ENCODE measurements at regions not wholly inside any gene's neighbourhood (a gene's known extent, or its start where the extent isn't known, plus 50 kb on each side); places are given as distances from the start of the nearest gene placed in this dataset.
"Not testable (repeated sequence)": the region's sequence is repeated elsewhere in the genome, so short reads cannot be mapped to it uniquely, and the experiment has no call there.

DNA sequence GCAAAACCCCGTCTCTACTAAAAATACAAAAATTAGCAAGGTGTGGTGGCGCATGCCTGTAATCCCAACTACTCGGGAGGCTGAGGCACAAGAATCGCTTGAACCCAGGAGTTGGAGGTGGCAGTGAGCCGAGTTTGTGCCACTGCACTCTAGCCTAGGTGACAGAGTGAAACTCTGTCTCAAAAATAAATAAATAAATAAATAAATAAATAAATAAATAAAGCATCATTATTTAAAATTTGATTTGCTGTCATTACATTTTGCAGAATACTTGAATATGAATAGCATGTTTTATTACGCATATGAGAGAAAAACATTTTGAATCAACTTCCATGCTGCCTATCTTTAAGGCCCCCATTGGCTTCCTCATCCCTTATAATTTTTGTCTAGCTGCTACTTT, 53.4 kb upstream of the MED14 start:
- not testable (repeated sequence) for DNase-seq

DNA sequence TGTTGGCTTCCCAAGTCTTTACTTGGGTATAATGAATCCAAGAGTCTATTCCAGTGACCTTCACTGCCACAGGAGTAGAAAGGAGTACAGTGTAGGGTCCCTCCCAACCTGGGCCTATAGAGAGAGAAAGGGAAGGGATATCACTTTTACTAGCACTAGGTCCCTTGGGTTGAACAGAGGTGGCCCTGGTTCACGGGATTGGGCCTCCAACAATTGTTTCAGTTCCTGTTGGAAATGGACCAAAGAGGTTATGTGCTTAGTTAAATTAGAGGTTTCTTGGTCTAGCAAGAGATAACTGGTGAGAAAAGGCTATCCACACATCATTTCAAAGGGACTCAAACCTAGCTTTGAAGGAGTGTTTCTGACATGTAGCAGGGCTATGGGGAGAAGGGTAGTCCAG, 57.1 kb upstream of the MED14 start:
- DNase-seq = no peak

- DNase-seq = not testable (repeated sequence)
Measured at GRCh38 chrX:40794829-40795130, 59.4 kb upstream of the MED14 start.

- not testable (repeated sequence) for DNase-seq
Measured at GRCh38 chrX:40799745-40800144, 64.4 kb upstream of the MED14 start.

- DNase-seq = no peak
Measured at GRCh38 chrX:40805404-40805803, 70.1 kb upstream of the MED14 start.

- no peak for DNase-seq
Measured at GRCh38 chrX:40806513-40807220, 71.3 kb upstream of the MED14 start.

DNA sequence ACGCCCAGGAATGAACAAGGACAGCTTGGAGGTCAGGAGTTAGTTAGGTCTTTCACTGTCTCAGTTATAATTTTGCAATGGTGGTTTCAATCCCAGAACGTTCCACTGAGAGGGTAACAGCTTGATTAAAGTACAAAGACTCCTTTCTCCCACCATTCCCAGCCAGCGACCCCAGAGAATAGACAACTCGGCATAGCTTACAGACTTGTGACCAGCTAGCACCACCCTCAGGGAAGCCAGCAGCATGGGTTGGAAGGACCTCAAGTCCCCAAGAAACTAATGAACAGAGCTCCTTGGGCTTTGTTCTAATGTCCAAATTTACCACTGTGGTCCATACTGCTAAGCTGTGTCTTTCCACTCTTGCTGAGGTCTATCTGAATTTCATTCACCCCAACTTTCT, 72.0 kb upstream of the MED14 start:
- DNase-seq = no peak

DNA sequence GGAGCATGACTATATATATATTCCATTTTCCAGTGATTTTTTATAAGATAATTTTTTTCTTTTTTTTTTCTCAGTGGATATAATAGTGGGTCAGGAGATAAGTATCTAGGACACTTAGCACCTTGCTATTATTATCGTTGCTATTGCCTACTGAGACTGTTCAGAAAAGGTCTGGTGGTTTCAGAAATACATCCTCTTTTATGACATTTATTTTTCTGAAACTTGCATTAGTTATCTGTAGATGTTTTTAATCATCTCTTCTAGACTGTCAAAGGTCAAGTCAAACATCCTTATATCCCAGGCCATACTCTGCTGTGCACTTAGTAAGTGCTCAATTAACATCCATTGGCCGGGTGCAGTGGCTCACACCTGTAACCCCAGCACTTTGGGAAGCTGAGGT, 72.9 kb upstream of the MED14 start:
- no peak for DNase-seq

DNA sequence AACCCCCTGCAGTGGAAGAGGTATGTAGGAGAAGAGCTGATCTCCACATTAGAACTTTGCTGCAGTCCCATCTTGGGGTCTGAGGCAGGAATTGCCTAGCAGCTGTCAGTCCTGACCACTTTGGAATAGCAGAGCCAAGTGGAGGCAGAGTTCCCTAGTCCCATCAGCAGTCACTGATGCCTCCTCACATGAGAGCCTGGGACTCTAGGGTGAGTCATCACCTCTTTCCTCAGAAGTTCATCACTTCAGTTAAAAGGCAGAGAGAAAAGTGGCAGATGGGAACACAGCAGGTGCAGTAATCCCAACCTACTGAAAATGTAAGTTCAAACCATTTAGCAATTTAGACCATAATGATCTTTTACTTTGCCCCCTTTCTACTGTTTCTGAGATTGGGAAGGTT, 73.9 kb upstream of the MED14 start:
- no peak for DNase-seq

DNA sequence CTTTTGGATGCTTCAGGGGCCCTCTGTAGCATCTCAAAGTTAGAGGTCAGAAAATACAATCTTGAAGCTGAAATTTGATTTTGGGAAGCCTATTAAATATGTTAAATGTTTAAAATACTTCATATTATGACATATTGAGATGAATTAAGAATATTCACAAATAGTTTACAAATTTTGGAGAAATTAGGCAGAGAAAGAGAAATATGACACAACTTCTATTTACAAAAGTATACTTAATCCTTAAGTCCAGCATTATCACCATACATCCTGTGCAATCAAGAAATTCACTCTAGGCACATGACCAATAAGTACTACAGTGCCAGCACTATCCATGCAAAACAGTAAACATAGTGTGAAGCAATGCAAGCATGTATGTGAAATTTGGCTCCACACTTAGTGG, 79.7 kb upstream of the MED14 start:
- DNase-seq = not testable (repeated sequence)

- DNase-seq = no peak
Measured at GRCh38 chrX:40816906-40817305, 81.6 kb upstream of the MED14 start.

DNA sequence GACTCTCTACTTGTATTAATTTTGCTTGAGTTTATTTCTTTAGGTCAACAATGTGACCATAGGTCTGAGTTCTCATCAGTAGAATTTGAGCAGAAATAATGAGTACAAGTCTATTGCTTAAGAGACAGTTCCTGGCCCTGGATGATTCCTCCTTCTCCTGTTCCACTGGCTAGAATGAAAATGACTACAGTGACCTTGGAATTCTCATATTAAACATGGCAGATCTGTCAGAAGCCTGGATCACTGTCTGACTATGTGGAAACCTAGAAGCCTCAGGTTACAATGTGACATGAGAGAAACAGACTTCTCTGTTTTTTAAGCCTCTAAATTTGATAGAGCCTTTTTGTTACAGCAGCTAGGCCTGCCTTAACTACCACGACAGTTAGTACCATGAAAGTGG, 82.9 kb upstream of the MED14 start:
- no peak for DNase-seq

DNA sequence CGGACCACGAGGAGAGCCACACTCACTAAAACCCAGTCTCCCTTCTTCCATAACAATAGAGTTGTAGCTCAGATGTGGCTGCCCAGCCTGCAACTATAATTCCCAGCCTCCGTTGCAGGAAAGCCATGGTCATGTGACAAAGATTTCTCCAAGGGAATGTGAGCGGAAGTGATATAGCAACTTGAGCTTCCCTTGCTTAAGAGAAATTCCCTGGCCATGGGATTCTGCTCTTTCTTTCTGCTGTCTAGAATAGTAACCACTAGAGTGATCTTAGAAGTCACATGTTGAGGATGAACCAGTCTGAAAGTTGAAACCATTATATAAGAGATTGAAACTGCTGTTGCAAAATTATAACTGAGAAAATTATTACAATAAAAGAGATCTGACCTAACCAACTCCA, 86.4 kb upstream of the MED14 start:
- DNase-seq = no peak

GRCh38 chrX:40827331-40827730, 92.0 kb upstream of the MED14 start:
- DNase-seq = no peak

DNA sequence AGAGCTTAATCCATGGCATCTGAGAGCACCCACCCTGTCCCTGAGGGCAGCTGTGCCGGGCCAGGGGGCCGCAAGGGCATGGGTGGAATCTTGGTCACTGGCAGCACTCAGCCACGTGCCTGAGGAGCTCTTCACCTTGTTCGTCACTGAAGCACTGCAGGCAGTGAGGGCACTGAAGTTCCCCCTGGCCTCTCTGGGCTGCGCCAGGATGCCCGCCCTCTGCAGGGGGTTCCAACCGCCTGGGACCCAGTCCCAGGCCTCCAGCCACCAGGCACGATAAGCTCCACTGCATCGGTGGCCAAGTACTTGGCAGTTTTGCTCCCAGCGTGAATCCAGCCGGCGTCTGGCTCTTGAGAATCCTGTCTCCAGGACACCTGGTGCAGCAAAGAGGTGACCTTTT, 96.4 kb upstream of the MED14 start:
- DNase-seq = no peak

GRCh38 chrX:40832723-40833122, 97.4 kb upstream of the MED14 start:
- no peak for DNase-seq

DNA sequence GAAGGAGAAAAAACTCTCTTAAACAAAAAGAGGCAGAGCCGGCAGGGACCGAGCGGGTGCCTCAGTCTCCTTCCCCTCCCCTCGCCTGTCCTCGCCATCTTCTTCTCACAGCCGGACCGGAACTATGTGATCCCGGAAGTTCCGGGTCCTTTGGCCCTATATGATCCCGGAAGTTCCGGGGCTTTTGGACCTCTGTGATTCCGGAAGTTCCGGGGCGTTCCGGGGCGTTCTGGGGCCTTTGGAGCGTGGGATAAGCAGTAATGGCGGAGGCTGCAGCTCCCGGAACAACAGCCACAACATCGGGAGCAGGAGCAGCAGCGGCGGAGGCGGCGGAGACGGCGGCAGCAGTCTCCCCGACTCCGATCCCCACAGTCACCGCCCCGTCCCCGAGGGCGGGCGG, 98.9 kb upstream of the MED14 start:
- no peak for DNase-seq

DNA sequence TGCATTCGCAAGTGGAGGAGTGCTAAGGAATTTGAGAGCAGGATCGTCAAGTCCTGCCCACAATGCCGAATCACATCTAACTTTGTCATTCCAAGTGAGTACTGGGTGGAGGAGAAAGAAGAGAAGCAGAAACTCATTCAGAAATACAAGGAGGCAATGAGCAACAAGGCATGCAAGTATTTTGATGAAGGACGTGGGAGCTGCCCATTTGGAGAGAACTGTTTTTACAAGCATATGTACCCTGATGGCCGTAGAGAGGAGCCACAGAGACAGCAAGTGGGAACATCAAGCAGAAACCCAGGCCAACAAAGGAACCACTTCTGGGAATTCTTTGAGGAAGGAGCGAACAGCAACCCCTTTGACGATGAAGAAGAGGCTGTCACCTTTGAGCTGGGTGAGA, 100.2 kb upstream of the MED14 start:
- no peak for DNase-seq

GRCh38 chrX:40843643-40844042, 108.3 kb upstream of the MED14 start:
- DNase-seq = no peak

- no peak for DNase-seq
Measured at GRCh38 chrX:40844471-40844870, 109.1 kb upstream of the MED14 start.

GRCh38 chrX:40845331-40845911, 110.1 kb upstream of the MED14 start:
- no peak for DNase-seq

DNA sequence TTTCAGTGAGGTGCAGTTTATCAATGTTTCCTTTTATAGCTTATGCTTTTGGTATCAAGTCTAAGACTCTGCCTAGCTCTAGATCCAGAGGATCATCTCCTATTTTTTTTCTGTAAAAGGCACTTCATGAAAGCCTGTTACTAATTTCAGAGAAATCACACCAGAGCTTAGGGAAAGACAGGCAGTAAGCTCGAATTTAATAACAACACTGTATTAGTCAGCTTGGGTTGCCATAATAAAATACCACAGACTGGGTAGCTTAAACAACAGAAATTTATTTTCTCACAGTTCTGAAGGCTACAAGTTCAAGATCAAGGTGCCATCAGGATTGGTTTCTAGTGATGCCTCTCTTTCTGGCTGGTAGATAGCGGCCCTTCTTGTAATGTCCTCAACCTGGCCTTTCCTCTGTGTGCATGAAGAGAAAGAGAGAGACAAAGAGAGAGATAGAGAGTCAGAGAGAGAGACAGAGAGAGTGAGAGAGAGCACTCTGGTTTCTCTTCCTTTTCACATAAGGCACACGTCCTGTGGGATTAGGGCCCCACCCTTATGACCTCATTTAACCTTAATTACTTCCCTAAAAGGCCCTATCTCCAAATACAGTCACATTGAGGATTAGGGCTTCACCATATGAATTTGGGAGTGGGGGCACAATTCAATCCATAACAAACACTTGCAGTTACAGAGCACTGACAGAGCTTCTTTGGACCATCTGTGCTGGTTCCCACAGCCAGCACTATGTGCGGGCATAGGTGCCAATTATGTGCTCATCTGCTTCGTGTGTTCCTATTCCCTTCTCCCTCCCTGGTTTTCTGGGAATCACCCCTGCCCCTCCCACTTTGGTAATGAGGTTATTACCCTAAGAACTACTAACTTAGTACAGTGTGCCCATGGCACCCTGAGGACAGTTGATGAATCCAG, 114.8 kb upstream of the MED14 start:
- no peak for DNase-seq

DNA sequence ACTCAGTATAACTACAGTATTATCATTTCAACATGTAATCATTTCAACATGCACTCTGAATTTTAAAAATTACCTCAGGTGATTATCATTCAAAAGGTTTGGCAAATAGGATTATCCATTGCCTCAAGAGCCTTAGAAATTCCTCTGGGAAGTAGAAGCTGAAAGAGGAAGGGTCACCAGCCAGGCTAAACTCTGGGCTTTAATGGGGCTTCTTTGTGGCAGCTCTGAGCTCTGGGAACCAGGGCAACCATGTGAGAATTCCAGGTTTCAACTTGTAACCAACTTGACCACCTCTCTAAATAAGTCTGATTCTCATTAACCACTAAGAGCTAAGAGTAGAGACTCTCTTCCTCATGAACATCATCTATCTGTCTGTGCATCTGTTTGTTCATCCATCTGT, 117.2 kb upstream of the MED14 start:
- DNase-seq = no peak
